CD4-positive, alpha-beta T cell treated with Interleukin-1 beta for 1 hour (primary cell): ENCODE measurements at regions not wholly inside any gene's neighbourhood (a gene's known extent, or its start where the extent isn't known, plus 50 kb on each side); places are given as distances from the start of the nearest gene placed in this dataset.
A peak's percentile ranks its signal among the peaks of the same experiment; 100 is the strongest.
"Not testable (repeated sequence)": the region's sequence is repeated elsewhere in the genome, so short reads cannot be mapped to it uniquely, and the experiment has no call there.

Experiments
- DNase-seq, 2 donors: peaks; one replicate each; pipeline ENCODE4 v3.0.0-alpha.2; 2020 to 2022

DNA sequence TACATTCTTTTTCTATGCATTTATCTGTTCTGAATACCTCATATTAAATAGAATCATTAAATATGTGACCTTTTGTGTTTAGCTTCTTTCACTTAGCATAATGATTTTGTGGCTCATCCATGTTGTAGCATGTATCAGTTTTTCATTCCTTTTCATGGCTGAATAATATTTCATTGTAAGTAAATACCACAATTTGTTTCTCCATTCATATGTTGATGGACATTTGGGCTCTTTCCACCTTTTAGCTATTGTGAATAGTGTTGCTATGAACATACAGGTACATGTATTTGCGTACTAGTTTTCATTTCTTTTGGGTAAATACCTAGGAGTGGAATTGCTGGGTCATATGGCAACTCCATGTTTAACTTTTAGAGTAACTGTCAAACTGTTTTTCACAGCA is 85.1 kb downstream of the GNL3L start:
- DNase-seq: no peak

DNA sequence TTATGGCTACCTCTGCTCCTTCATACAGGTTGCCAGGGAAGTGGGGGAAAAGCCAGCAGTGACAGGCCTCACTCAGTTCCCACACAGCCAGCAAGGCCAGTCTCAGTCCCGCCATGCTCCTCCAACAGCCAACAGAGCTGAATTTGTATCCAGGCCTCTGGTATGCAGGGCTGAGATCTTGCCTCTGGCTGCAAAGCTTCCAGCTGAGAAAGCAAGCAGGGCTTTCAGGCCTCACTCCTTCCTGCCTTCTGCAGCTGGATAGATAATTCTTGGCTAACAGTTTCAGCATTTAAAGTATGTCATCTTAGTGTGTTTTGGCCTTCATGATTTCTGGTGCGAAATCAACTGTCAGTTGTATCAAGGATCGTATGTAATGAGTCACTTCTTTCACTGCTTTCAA is 103.6 kb downstream of the GNL3L start:
- no peak for DNase-seq

DNA sequence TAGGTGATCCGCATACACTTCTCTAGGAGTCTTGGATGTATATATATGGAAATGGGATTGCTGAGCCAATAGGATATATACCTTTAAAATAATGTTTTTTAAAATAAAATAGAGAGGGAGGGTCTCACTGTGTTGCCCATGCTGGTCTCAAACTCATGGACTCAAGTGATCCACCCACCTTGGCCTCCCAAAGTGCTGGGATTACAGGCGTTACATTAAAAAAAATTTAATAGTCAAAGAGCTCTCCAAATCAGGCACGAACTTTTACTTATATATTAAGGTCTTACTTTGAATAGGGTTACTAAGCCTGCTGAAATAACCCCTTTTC is 109.0 kb downstream of the GNL3L start:
- DNase-seq: no peak

DNA sequence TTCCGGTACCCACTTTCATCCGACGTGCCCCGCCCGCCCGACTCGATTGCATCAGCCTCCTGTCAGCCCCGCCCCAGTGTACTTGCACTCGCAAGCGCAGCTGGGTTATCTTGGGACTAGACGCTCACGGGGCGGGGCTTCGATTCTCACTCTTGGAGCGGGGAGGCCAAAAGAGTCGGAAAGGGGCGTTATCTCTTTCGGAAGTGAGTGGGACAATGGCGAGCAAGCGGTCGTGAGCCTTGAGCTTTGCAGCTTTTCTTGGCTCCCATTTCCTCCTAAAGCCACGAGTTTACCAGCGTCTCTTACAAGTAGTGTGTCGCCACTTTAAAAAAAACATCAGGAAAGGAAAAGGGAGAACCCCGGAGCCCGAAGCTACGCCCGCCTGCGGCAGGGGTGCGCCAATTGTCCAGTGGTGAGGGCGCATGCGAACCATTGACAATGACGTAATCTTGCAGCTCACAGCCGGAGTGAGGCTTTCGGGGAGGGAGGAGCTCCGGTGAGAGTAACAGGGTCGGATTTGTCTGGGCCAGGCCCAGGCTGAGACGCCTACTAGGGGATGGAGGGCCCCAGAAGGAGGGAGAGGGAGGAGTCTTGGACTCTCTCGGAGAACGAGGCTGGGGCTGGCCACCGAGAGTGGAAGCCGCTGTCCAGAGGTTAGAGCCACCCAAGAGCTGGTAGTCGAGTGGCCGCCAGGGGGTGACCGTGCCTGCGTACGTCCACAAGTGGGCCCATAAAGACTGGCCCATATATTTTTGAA is 109.5 kb downstream of the GNL3L start:
- DNase-seq: peak; percentile 93 to 95

DNA sequence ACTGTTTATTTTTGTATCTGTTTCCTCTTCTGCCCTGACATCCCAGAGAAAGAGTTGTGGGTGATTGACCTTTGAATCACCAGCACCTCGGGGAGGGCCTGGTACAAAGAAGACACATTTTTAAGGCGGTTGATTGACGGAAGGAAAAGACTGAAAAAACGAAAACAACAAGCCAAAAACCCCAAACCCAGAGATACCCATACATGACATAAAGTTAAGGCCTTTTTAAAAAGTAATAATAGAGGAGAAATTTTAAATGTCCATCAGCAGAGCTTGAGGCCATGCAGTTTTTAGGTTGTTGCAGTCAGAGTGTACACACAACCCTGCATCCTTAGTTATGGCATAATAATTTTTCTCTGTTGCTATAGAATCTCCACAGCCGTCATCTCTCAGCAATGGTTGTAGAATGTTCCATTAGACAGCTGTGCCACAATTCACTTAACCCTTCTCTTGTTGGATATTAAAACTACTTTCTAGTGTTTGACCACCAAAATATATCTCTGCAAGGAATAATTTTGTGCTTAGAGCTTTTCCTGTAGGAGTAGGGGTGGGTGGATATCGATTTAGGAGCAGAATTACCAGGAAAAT is 110.2 kb downstream of the GNL3L start:
- DNase-seq: no peak

DNA sequence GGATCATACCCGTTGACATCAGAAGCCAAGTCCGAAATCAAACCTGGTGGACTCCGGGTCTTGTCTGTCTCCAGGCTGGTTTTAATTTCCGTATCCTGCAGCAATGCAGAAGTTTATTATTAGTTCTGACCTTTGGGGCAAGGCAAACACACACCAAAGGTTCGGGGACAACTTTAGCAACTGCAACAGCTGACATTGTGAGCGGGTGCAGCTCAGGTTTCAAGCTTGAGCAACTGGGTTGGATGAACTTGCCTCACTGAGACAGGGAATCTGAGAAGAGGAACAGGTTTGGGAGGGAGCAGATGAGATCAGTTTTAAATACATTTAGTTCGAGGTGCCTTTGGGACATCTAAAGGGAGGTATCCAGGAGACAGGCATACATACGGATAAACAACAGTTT is 110.7 kb downstream of the GNL3L start:
- DNase-seq: no peak

DNA sequence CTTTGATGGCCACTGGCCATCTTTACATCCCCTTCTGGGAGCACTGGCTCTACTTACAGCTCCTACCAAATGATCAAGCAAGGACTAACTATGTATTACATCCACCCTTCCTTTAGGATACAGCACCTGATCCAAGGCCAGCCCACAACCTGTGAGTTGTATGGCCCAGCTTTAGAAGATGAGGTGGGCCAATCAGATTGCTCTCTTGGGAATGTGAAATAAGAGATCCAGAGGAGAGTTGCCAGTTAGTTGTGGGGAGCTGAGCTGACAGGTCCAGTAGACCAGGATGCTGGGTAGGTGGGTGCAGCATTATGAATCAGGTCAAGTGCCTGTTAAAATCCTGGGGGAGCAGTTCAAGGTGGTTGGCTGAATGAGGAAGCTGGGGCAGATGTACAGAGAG is 111.5 kb downstream of the GNL3L start:
- DNase-seq: no peak

DNA sequence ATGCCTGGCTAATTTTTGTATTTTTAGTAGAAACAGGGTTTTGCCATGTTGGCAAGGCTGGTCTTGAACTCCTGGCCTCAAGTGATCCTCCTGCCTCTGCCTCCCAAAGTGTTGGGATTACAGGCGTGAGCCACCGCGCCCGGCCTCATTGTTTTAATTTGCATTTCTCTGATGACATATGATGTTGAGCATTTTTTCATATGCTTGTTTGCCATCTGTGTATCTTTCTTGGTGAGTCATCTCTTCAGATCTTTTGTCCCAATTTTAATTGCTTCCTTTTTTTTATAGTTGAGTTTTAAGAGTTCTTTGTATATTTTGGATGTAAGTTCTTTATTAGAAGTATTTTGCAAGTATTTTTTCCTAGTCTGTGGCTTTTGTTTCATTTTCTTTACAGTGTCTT is 117.6 kb downstream of the GNL3L start:
- not testable (repeated sequence) for DNase-seq

DNA sequence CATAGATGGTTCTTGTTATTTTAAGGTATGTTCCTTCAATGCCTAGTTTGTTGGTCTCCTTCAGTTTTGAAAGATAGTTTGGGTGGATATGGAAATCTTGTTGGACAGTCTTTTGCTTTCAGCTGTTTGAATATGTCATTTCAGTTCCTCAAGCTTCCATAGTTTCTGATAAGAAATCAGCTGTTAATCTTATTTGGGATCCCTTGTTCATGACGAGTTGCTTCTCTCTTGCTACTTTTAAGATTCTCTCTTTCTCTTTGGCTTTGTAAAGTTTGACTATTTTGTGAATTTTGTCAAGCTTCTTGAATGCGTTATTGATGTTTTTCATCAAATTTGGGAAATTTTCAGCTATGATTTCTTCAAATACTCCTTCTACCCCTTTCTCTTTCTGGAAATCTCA is 129.5 kb downstream of the GNL3L start:
- DNase-seq: no peak

DNA sequence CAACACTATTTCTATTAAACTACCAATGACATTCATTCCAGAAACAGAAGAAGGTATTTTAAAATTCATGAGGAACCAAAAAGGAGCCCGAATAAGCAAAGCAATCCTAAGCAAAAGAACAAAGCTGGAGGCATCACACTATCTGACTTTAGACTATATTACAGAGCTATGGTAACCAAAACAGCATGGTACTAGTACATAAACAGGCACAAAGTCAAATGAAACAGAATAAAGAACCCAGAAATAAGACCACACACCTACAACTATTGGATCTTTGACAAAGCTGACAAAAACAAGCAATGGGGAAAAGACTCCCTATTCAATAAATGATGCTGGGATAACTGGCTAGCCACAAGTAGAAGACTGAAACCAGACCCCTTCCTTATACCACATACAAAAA is 122.3 kb downstream of the ITIH6 start:
- DNase-seq: no peak

DNA sequence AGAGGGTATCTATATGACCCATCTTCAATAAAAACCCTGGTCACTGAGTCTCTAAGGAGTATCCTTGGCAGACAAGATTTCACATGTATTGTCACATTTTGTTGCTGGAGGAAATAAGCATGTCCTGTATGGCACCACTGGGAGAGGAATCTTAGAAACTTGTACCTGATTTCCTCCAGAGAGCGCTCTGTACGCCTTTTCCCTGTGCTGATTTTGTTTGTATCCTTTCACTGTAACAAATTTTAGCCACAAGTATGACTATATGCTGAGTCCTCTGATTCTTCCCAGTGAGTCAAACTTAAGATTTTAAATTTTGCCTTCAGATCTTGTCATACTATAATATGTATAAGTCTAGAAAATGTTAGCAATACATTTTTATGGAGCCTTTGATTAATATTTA is 102.8 kb downstream of the ITIH6 start:
- no peak for DNase-seq

DNA sequence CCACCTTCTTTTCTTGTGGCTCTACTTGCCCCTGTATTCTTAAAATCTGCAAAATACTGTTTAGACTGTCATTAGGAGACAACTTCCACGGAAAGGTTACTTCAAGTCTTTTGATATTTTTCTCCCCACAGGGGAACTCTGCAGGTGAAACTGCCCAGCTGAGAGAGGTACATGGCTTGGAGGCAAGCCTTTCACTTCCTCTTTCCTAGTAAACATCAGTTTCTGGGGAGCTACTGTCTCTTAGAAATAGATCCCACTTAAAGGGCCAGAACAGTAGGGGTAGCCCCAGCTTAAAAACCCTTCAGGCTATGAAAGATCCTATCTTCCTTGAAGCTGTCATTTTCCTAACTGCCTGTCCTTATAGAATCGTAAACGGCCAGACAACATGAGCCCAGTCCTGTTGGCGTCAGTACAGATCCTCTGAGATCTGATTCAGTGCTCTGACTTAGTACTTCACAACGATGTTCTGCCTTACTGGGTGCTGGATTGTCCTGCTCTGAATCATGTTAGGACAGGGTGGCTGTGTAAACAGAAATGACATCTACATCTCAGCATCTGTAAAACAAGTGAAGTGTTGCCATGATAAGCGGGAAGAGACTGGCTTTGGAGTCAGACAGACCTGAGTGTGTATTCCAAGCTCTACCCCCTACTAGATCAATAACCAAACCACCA is 102.1 kb downstream of the ITIH6 start:
- DNase-seq: no peak
